Astrocyte of the cerebellum (primary cell): ENCODE measurements at regions not wholly inside any gene's neighbourhood (a gene's known extent, or its start where the extent isn't known, plus 50 kb on each side); places are given as distances from the start of the nearest gene placed in this dataset.

Experiments used
- DNase-seq: peaks from one replicate; pipeline ENCODE4 v3.0.0-alpha.2; 2011; ENCODE audit warnings: low read depth
- H3K4me3 ChIP-seq: 2 replicates; pipeline ENCODE4 v1.5.1; 2011; ENCODE audit warnings: mild to moderate bottlenecking, low read depth, low read length, moderate library complexity
- in situ Hi-C: cut with HindIII; loops from 2 replicates; pipeline ENCODE4 v1.10.0; 2017; ENCODE audit warnings: low sequenced_read_pairs
- TF ChIP-seq, protein P1 (sequence below): IDR thresholded peaks from 2 replicates; pipeline ENCODE4 v1.5.1; 2012; ENCODE audit warnings: low read length, low read depth, moderate library complexity, mild to moderate bottlenecking; ENCODE audit errors: missing control alignments

DNA sequence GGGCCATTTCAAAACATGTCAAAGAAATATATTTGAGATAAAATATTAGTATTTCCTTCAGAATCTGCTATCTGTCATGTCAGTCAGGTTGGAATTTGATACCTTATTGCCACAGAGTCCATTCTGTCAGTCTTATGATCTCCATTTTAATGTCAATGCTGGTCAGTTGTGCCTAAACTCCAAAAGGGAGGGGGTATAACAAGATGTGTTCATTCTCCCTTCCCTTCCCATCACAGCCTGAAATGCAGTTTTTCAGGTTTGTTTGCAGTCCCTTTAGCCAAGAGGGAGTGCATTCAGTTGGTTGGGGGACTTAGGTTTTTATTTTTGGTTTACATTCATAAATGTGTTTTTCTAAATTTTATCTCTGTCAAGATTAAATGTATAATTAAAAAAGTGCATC is 59.8 kb upstream of the INHBA start:
- H3K4me3 ChIP-seq: no peak overlapping the region
- in situ Hi-C loops: no loop called here
- DNase-seq: no peak
- TF ChIP-seq, protein P1, sequence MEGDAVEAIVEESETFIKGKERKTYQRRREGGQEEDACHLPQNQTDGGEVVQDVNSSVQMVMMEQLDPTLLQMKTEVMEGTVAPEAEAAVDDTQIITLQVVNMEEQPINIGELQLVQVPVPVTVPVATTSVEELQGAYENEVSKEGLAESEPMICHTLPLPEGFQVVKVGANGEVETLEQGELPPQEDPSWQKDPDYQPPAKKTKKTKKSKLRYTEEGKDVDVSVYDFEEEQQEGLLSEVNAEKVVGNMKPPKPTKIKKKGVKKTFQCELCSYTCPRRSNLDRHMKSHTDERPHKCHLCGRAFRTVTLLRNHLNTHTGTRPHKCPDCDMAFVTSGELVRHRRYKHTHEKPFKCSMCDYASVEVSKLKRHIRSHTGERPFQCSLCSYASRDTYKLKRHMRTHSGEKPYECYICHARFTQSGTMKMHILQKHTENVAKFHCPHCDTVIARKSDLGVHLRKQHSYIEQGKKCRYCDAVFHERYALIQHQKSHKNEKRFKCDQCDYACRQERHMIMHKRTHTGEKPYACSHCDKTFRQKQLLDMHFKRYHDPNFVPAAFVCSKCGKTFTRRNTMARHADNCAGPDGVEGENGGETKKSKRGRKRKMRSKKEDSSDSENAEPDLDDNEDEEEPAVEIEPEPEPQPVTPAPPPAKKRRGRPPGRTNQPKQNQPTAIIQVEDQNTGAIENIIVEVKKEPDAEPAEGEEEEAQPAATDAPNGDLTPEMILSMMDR: no peak

DNA sequence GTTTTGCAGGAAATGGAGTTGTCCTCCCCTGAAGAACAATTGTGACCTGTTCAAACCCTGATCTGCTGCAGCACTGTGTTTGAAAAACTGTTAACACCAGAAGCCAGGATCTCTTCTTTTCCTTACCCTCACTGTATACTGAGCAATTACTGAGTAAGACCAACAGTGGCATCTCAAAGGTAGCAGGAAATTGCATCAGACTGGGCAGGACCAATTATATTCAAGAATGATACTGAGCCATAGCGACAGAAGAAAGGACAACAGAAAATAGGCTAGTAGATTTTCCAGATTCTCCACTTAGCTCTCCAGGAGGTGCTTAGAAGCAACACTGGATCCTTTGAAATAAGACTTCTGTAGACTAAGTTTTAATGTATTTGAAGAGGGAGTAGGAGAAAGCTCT is 57.4 kb upstream of the INHBA start:
- in situ Hi-C loops: no loop called here
- no peak overlapping the region for H3K4me3 ChIP-seq
- DNase-seq: no peak
- TF ChIP-seq, protein P1: no peak

DNA sequence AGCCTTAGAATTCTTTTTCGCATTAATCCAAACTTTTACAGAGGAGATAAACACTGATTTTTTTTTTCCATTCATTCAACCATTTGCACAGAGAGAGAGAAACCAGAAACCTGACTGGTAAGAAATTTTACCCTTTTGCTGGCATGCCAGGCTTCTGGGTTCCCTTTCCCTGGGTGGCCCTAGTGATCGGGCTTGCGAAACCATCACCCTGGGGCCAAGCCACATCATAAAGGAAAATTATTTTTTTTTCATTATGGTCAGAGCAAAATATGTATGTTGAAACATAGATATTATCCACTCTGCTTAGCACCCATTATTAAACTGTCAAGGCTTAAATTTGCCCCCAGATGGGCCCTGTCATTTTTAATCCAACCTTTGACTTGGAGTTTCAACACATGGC is 55.4 kb upstream of the INHBA start:
- in situ Hi-C loops: no loop called here
- TF ChIP-seq, protein P1: no peak
- no peak overlapping the region for H3K4me3 ChIP-seq
- DNase-seq: no peak

DNA sequence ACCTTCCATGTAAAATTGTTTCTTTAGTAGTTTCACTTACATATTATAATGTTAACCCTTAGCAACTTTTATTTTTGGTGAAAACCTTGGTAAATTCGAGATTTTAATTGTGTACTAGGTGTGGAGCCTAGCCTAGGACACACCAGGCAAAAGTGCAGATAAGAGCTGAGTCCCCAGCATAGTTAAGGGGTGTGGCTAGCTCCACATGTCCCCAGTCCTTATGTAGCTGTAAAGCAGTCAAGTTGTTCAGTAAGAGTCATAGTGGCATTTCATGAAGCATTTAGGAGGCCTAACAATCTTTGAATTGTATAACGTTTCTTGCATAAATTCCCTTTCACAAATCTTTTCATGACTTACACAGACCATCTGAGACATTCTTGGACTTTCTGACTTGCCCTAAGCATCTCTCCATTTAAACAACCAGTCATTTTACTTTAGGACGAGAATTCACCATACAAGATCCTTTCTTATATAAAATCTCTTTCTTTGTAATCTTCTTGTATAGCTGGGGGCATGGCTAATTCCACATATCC is 53.8 kb upstream of the INHBA start:
- H3K4me3 ChIP-seq: no peak overlapping the region
- TF ChIP-seq, protein P1: no peak
- no peak for DNase-seq
- in situ Hi-C loops: no loop called here

DNA sequence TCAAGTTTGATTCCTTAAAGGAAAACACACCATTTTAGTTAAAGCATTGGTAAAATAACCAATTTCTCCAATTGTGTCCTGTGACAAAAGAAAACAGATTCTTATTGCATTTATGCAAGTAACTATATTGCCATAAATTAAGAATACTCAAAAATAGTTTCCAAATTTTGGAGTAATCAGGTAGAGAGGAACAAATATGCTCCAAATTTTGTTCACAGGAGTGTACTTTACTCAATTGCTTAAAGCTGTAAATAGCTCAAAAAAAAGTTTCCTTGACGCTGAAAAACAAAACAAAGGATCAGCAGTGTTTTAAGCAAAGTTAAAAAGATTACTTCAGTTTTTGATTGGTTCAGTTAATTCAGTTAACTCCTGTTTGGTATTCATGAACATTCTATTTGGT is 52.2 kb upstream of the INHBA start:
- TF ChIP-seq, protein P1: no peak
- DNase-seq: no peak
- in situ Hi-C loops: no loop called here
- H3K4me3 ChIP-seq: no peak overlapping the region

DNA sequence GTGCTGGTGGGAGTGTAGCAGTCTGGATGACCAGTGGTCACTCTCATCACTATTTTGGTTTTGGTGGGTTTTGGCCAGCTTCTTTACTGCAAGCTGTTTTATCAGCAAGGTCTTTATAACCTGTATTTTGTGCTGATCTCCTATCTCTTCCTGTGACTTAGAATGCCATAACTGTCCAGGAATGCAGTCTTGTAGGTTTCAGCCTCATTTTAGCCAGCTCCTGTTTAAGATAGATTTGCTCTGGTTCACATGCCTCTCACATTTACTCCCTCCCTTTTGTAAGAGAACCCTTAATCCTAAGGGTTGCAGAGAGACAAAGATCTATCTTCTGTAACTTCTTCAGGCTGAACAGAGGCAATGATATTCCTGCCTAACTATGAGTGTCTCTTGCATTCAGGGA is 51.2 kb upstream of the INHBA start:
- in situ Hi-C loops: no loop called here
- DNase-seq: no peak
- TF ChIP-seq, protein P1: no peak
- no peak overlapping the region for H3K4me3 ChIP-seq
